ENCODE measurements at regions not wholly inside any gene's neighbourhood (a gene's known extent, or its start where the extent isn't known, plus 50 kb on each side); places are given as distances from the start of the nearest gene placed in this dataset.

DNA sequence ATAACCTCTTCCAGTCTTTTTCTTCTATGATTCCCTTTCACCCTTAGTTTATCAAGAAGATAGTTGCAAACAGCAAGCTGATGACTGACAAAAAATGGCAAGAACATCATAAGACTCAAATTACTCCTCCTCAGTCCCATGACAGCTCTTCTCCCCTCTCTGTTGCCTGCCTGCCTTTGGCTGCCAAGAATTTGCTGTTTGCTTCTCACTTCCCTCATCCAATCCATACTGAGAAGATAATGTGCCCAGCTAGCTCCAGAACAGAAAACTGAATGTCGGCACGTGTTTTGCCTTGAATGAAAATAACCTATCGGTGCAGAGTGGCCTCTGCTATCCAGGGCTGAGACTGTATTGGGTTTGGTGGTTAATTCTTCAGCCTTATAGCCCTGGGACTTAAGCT lies 192.1 kb downstream of the PPARGC1A start:
- Histone ChIP-seq H3K56ac (ENCODE audit: insufficient read length, low read depth, low read length) (no peak overlapping the region), H3K27me3 (ENCODE audit: insufficient read depth, low read length) (no peaks in the 10 kb centered on the region), H3K4me2 (ENCODE audit: insufficient read depth, insufficient read length, low read length) (no peak overlapping the region)

More for the DNA sequence above, 192.1 kb downstream of the PPARGC1A start:
- WGBS (ENCODE audit: extremely low coverage, insufficient read length, low lambda C conversion rate): no CpG with 5 or more reads among the region's 3 CpGs
- Mint-ChIP-seq H3K4me3 (no peak overlapping the region), H3K27ac (no peak overlapping the region), H3K4me1 (peaks cover 3% of the 10 kb centered on the region in 2 experiments; a peak in 3 of 4 replicates), H3K36me3 (ENCODE audit: insufficient read depth in 1 of 3, low read depth in 3 of 3) (no peaks in the 10 kb centered on the region), H3K9me3 (no peaks in the 10 kb centered on the region), H3K27me3 (ENCODE audit: low read depth) (no peaks in the 10 kb centered on the region)
- H3K4me1 ChIP-seq (ENCODE audit: insufficient read depth, low read length): no peaks in the 10 kb centered on the region; the same call in 1 of the 2 replicates
- H3K9me3 ChIP-seq (ENCODE audit: control insufficient read depth, low read depth, low read length): no peaks in the 10 kb centered on the region
- H3T11ph ChIP-seq (ENCODE audit: low read length): no peak overlapping the region
- no peak overlapping the region for H4K91ac ChIP-seq (ENCODE audit: insufficient read length, low read depth, low read length)
- no peaks in the 10 kb centered on the region for H3K79me2 ChIP-seq (ENCODE audit: insufficient read depth, low read length)
- H3K4ac ChIP-seq (ENCODE audit: low read depth, low read length): no peak overlapping the region
- H2BK5ac ChIP-seq (ENCODE audit: insufficient read length, low read length): no peak overlapping the region
- no peak overlapping the region for H2BK20ac ChIP-seq (ENCODE audit: low read depth, low read length, poor library complexity, severe bottlenecking)
- TF ChIP-seq CTCF (conservative IDR thresholded peaks at IDR 0.05): no peak
- no peaks in the 10 kb centered on the region for H4K20me1 ChIP-seq (ENCODE audit: control insufficient read depth, insufficient read depth, insufficient read length)
- H3K9ac ChIP-seq (ENCODE audit: extremely low read depth, insufficient read length, low read length): no peak overlapping the region
- no peak overlapping the region for H2BK15ac ChIP-seq (ENCODE audit: low read depth, low read length)
- no peak overlapping the region for H3K18ac ChIP-seq (ENCODE audit: insufficient read length, low read depth, low read length)
- no peak overlapping the region for H2AFZ ChIP-seq (ENCODE audit: low read length)
- no peak for DNase-seq
- no peak overlapping the region for H2BK120ac ChIP-seq (ENCODE audit: low read depth, low read length, poor library complexity, severe bottlenecking)
- H3K27ac ChIP-seq (ENCODE audit: insufficient read length, low read depth, low read length): no peak overlapping the region
- H3K23me2 ChIP-seq (ENCODE audit: insufficient read length, low read depth, low read length, poor library complexity, severe bottlenecking): no peaks in the 10 kb centered on the region
- no peaks in the 10 kb centered on the region for H3K79me1 ChIP-seq (ENCODE audit: insufficient read depth, low read depth, low read length, poor library complexity, severe bottlenecking)
- H3K23ac ChIP-seq (ENCODE audit: insufficient read length, low read depth, low read length): no peak overlapping the region
- H4K8ac ChIP-seq (replicated peaks; ENCODE audit: insufficient read length, low read depth, low read length): no peak overlapping the region
- no peak overlapping the region for H2BK12ac ChIP-seq (ENCODE audit: insufficient read length, low read depth, low read length)
- no peak overlapping the region for H4K5ac ChIP-seq (ENCODE audit: insufficient read length, low read depth, low read length)
- H2AK5ac ChIP-seq (ENCODE audit: insufficient read length, low read length): no peak overlapping the region
- no peak overlapping the region for H3K14ac ChIP-seq (ENCODE audit: insufficient read depth, low read length)
